Lung (tissue), 11 donors: ENCODE measurements at regions not wholly inside any gene's neighbourhood (a gene's known extent, or its start where the extent isn't known, plus 50 kb on each side); places are given as distances from the start of the nearest gene placed in this dataset.

ENCODE experiments used
- ATAC-seq: fragments of 200-7000 bp; cut with Tn5 transposase; one replicate; pipeline ENCODE4 v1.9.1; 2020; ENCODE audit warnings: moderate number of reproducible peaks; ENCODE audit not compliant: insufficient read depth, low FRiP score
- DNase-seq, 3 donors: peaks; one replicate each; pipeline ENCODE4 v3.0.0-alpha.2; 2013 to 2017
- H3K27ac ChIP-seq, 2 donors: one replicate each; pipeline ENCODE4 v1.5.1; 2013; ENCODE audit warnings: mild to moderate bottlenecking in 2 of 2, moderate library complexity in 2 of 2, control low read depth in 1 of 2, inconsistent platforms in 1 of 2, low read depth in 1 of 2, low read length in 1 of 2
- H3K27me3 ChIP-seq, 3 donors: one replicate each; pipeline ENCODE4 v1.5.1; 2013; ENCODE audit warnings: low read length in 2 of 3; ENCODE audit not compliant: control insufficient read depth in 3 of 3, insufficient read depth in 3 of 3
- H3K36me3 ChIP-seq, 4 donors: one replicate each; pipeline ENCODE4 v1.5.1; 2013; ENCODE audit warnings: low read length in 4 of 4, mild to moderate bottlenecking in 1 of 4, moderate library complexity in 1 of 4; ENCODE audit not compliant: control insufficient read depth in 4 of 4, insufficient read depth in 4 of 4
- H3K4me1 ChIP-seq, 5 donors: one replicate each; pipeline ENCODE4 v1.5.1; 2013; ENCODE audit warnings: low read length in 5 of 5, mild to moderate bottlenecking in 2 of 5, moderate library complexity in 1 of 5; ENCODE audit not compliant: control insufficient read depth in 5 of 5, insufficient read depth in 5 of 5
- H3K4me3 ChIP-seq: one replicate; pipeline ENCODE4 v1.5.1; 2013; ENCODE audit warnings: mild to moderate bottlenecking, control low read depth, moderate library complexity
- H3K9ac ChIP-seq, 2 donors: one replicate each; pipeline ENCODE4 v1.5.1; 2013; ENCODE audit warnings: low read length in 2 of 2, control low read depth in 1 of 2; ENCODE audit not compliant: insufficient read depth in 1 of 2
- H3K9me3 ChIP-seq, 4 donors: one replicate each; pipeline ENCODE4 v1.5.1; 2013; ENCODE audit warnings: low read length in 3 of 4, mild to moderate bottlenecking in 1 of 4, moderate library complexity in 1 of 4; ENCODE audit not compliant: control insufficient read depth in 4 of 4, insufficient read depth in 3 of 4
- WGBS, 2 donors: extraction: QIAGEN DNeasy Blood & Tissue Kit; methylation state at CpG; one replicate each; pipeline ENCODE4 v1.1.7; 2013; 5-methylcytosine and 5-hydroxymethylcytosine counted together
- TF ChIP-seq, protein P1 (sequence below): IDR thresholded peaks from 2 replicates; pipeline ENCODE4 v1.5.1; 2012; ENCODE audit warnings: mild to moderate bottlenecking; ENCODE audit errors: control extremely low read depth, extremely low read depth
- donor health status: control.
- donor health status: control.
- donor health status: Bipolar disorder and iron deficiency.
- donor health status: healthy.
- donor health status: DM: yes; HTN: yes; CAD: no.

DNA sequence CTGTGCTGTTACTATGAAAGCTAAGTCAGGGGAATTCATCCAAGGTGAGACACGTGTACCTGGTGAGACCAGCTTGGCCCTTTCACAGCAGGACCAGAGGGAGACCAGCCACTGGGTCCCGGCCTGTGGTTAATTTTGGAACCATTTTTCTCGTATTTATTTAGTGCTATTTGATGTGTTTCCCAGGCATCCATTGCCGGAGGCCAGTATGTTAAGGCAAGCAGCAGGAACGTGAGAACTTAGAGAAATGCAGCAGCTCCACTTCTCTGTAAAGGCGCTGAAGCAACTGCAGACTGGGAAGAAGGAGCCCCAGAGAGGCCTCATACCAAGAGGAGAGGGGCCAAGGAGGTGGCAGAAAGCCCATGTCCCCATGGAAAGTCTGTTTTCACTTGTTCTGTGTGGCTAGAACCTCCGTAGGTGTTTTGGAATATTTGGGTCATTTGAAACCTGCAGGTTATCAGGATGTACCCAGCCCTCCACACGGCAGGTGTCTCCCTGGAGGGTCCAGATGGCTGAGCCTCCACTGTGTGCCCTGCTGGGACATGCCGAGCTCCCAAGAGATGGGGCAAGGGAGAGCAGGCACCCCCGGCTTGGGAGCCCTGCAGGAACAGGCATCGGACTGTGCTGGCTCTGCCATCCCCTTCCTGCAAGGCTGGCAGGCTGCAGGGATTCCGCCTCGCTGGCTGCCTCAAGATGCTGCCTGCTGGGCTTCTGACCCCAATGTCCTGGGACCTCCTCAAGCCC, 256.0 kb upstream of the RAB6C start:
- DNase-seq (no peak), ATAC-seq (no peak)
- H3K27ac ChIP-seq: no peak overlapping the region
- no peak overlapping the region for H3K4me3 ChIP-seq
- no peak overlapping the region for H3K9ac ChIP-seq
- peaks cover 0 to 2% (median 0%) of the 10 kb centered on the region in 4 donors for H3K9me3 ChIP-seq
- no peaks in the 10 kb centered on the region for H3K4me1 ChIP-seq
- TF ChIP-seq, protein P1, sequence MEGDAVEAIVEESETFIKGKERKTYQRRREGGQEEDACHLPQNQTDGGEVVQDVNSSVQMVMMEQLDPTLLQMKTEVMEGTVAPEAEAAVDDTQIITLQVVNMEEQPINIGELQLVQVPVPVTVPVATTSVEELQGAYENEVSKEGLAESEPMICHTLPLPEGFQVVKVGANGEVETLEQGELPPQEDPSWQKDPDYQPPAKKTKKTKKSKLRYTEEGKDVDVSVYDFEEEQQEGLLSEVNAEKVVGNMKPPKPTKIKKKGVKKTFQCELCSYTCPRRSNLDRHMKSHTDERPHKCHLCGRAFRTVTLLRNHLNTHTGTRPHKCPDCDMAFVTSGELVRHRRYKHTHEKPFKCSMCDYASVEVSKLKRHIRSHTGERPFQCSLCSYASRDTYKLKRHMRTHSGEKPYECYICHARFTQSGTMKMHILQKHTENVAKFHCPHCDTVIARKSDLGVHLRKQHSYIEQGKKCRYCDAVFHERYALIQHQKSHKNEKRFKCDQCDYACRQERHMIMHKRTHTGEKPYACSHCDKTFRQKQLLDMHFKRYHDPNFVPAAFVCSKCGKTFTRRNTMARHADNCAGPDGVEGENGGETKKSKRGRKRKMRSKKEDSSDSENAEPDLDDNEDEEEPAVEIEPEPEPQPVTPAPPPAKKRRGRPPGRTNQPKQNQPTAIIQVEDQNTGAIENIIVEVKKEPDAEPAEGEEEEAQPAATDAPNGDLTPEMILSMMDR: no peak
- H3K36me3 ChIP-seq: no peaks in the 10 kb centered on the region
- WGBS, 2 donors: 74 to 83% methylated on average over 13 of the region's 13 CpGs
- peaks cover 0 to 4% (median 0%) of the 10 kb centered on the region in 3 donors for H3K27me3 ChIP-seq

DNA sequence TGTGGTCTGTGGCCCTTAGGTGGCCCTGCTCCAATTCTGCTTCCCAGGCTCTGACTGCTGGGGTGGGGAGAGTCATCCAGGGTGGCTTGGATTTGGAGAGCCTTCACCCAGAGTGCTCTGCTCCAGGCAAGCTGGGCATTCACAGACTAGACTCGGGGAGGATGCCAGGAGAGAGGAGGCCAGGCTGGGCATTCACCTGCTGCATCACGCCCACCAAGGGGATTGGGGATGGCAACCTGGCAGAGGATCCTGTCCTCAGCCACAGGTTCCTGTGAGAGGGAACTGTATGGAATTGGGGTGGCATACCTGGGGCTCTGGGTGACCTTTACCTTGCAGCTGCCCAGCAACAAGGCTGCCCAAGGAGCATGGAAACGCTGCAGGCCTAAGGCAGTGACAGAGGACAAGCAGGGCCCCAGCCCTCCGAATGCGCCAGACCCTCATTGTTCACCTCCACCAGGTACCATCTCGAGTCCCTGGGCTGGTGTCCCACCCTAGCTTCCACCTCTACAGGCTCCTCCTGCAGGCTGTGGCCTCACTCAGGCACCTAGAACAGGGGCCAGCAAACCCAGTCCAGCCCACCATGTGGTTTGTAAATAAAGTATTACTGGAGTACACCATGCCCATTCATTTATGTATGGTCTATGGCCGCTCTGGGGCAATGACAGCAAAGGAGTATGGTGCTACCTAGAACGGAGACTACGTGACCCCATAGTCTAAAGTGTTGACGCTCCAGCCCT, 255.3 kb upstream of the RAB6C start:
- Histone ChIP-seq H3K4me1 (no peaks in the 10 kb centered on the region), H3K27ac (no peak overlapping the region), H3K9ac (no peak overlapping the region), H3K27me3 (peaks cover 0 to 4% (median 0%) of the 10 kb centered on the region in 3 donors), H3K36me3 (no peaks in the 10 kb centered on the region), H3K9me3 (peaks cover 0 to 2% (median 0%) of the 10 kb centered on the region in 4 donors), H3K4me3 (no peak overlapping the region)
- TF ChIP-seq, protein P1: no peak
- WGBS, 2 donors: 87 to 94% methylated on average over 10 of the region's 10 CpGs
- ATAC-seq (no peak), DNase-seq (no peak)

DNA sequence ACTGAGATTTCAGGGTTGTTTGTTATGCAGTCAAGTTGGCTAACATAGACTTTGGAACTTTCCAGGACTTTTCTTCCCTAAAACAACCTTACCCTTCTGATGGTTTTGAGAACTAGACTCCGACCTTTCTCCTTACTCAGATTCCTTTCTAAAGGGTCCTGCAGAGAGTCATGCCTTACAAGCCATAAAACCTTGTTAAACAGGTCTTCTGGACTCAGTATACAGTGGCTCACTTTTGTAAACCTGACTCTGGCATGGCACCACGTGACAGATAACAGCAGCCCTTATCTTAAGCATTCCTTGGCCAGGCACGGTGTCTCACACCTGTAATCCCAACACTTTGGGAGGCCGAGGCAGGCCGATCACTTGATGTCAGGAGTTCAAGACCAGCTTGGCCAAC, 253.2 kb upstream of the RAB6C start:
- TF ChIP-seq, protein P1: no peak
- ATAC-seq: no peak
- WGBS, 2 donors: 40 to 59% methylated on average over 5 of the region's 5 CpGs
- DNase-seq: peak in 1 of 3 donors; percentile 11
- Histone ChIP-seq H3K36me3 (no peaks in the 10 kb centered on the region), H3K27ac (no peak overlapping the region), H3K4me3 (no peak overlapping the region), H3K9ac (no peak overlapping the region), H3K4me1 (no peaks in the 10 kb centered on the region), H3K9me3 (peaks cover 0 to 3% (median 0%) of the 10 kb centered on the region in 4 donors), H3K27me3 (peaks cover 0 to 4% (median 0%) of the 10 kb centered on the region in 3 donors)
